Spinal cord (tissue), 9 donors: ENCODE measurements at regions not wholly inside any gene's neighbourhood (a gene's known extent, or its start where the extent isn't known, plus 50 kb on each side); places are given as distances from the start of the nearest gene placed in this dataset.

ENCODE experiments used
- DNase-seq, 6 donors: peaks; one replicate each; pipeline versions ENCODE4 v3.0.0 to v3.0.0-alpha.2; 2013 to 2015; ENCODE audit warnings: low spot score in 6 of 6, low read depth in 4 of 6
- H3K27ac ChIP-seq: one replicate; pipeline ENCODE4 v1.5.1; 2013; ENCODE audit warnings: low read depth, low read length, control low read depth
- H3K27me3 ChIP-seq: one replicate; pipeline ENCODE4 v1.6.1; 2013; ENCODE audit warnings: low read length; ENCODE audit not compliant: control insufficient read depth, insufficient read depth
- H3K36me3 ChIP-seq: one replicate; pipeline ENCODE4 v1.6.1; 2013; ENCODE audit warnings: low read length; ENCODE audit not compliant: control insufficient read depth, insufficient read depth
- H3K4me1 ChIP-seq: one replicate; pipeline ENCODE4 v1.6.1; 2013; ENCODE audit warnings: low read length; ENCODE audit not compliant: control insufficient read depth, insufficient read depth
- H3K4me3 ChIP-seq: one replicate; pipeline ENCODE4 v1.5.1; 2013; ENCODE audit warnings: low read depth, low read length, control low read depth
- H3K9me3 ChIP-seq: one replicate; pipeline ENCODE4 v1.6.1; 2013; ENCODE audit warnings: low read length; ENCODE audit not compliant: control insufficient read depth, insufficient read depth
- WGBS: methylation state at CpG from one replicate; pipeline ENCODE4 v1.1.5; 2013; ENCODE audit warnings: missing lambda C conversion rate; ENCODE audit not compliant: insufficient coverage; 5-methylcytosine and 5-hydroxymethylcytosine counted together
- donor health status: healthy.

DNA sequence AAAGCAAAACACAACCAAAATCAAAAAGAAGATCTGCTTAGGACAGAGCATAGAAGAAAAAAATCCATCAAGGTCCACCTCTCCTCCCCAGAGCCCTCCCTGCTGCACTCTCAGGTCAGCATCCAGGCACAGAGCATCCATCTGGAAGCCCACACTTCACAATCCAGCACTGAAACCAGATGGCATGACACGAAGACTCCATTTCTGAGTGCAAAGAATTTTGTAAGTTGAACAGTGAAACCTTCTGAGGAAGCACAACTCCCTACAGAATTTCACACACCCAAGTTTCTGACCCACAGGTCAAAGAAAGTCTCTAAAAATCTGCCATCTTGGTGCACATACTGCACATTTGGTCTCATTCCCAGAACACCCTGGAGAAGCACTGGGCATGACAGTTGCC, 128.8 kb upstream of the STXBP5 start:
- H3K4me1 ChIP-seq, result no peaks in the 10 kb centered on the region
- WGBS, result 90% methylated on average over 1 of the region's 1 CpG
- DNase-seq, result peak in 1 of 6 donors; percentile 7
- no peaks in the 10 kb centered on the region for H3K36me3 ChIP-seq
- no peak overlapping the region for H3K4me3 ChIP-seq
- H3K9me3 ChIP-seq, result no peaks in the 10 kb centered on the region
- no peak overlapping the region for H3K27ac ChIP-seq
- H3K27me3 ChIP-seq, result no peaks in the 10 kb centered on the region

DNA sequence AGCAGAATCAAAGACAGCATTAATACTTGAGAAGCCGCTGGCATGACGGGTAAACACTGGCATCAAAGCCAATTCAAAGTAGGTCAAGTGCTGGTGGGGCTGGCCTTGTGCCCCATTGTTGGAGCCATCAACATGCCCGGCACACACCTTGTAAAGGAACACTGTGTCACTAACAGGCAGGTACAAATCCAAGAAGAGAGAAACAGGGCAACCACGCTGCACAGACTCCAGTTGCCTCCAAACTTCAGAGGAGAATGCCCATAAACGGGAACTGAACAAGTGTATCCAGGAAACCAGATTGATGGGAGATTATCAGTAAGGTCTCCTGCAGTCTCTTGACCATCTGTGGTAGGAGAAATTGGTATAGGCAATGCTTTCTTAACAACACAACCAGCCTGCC, 127.0 kb upstream of the STXBP5 start:
- Histone ChIP-seq H3K9me3 (no peaks in the 10 kb centered on the region), H3K36me3 (no peaks in the 10 kb centered on the region), H3K4me3 (no peak overlapping the region), H3K27me3 (no peaks in the 10 kb centered on the region), H3K27ac (no peak overlapping the region), H3K4me1 (no peaks in the 10 kb centered on the region)
- 64% methylated on average over 4 of the region's 5 CpGs for WGBS
- DNase-seq, result peak in 1 of 6 donors; percentile 26

DNA sequence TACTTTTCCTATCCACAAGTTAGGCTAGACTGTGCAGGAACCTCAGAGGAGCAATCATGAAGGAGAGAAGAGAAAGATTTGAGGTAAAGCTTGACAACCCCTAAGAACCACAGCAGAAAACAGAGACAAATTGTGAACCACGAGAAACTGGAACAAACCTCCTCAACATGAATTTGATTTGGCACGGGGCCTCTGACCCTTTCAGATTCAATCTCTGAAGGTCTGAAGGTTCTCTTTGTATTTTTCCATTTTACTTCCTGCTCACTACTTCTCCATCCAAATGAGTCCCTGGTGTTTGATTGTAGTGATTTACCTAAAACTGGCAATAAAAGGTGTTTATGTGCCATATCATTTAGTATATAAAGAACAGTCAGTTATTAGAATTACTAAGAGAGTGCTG, 126.1 kb upstream of the STXBP5 start:
- no CpG with 5 or more reads among the region's 2 CpGs for WGBS
- H3K9me3 ChIP-seq, result no peaks in the 10 kb centered on the region
- H3K4me1 ChIP-seq, result no peaks in the 10 kb centered on the region
- H3K27me3 ChIP-seq, result no peaks in the 10 kb centered on the region
- H3K27ac ChIP-seq, result no peak overlapping the region
- no peak overlapping the region for H3K4me3 ChIP-seq
- H3K36me3 ChIP-seq, result no peaks in the 10 kb centered on the region
- DNase-seq, result no peak

DNA sequence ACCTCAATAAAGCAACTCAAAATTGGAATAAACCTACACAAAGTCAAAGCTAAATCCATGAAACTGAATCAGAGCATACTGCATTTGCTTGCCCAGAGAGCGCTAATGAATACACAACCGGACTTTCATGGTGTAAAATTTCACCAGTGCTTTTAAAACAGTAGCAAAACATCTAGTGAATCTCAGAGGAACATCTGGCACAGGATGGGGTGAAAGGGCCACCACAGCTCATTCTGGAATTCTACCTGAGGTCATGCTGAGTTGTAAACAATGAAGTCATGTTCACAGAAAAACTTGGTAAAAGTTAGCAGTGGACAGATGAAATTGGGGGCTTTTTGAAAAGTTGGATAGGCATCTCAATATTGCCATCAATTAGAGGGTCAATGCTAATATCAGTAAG, 125.6 kb upstream of the STXBP5 start:
- Histone ChIP-seq H3K27me3 (no peaks in the 10 kb centered on the region), H3K4me1 (no peaks in the 10 kb centered on the region), H3K9me3 (no peaks in the 10 kb centered on the region), H3K36me3 (no peaks in the 10 kb centered on the region), H3K4me3 (no peak overlapping the region), H3K27ac (no peak overlapping the region)
- 65% methylated on average over 2 of the region's 2 CpGs for WGBS
- no peak for DNase-seq

DNA sequence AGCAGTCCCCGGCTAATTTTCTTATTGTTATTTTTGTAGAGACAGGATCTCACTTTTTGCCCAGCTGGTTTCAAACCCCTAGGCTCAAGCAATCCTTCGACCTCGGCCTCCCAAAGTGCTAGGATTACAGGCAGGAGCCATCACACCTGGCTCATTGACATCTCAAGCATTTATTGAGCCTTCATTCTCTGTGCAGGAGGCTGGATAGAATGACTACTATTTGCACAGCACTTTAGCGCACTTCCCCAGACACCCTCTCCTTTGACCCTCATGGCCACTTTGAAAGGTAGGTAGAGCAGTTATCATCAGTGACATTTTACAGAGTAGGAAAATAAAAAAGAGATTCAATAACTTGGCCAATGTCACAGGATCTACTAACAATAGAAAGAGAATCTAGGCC, 124.0 kb upstream of the STXBP5 start:
- Histone ChIP-seq H3K4me1 (no peaks in the 10 kb centered on the region), H3K36me3 (no peaks in the 10 kb centered on the region), H3K27me3 (no peaks in the 10 kb centered on the region), H3K27ac (no peak overlapping the region), H3K4me3 (no peak overlapping the region), H3K9me3 (no peaks in the 10 kb centered on the region)
- no peak for DNase-seq
- WGBS, result 77% methylated on average over 3 of the region's 4 CpGs

DNA sequence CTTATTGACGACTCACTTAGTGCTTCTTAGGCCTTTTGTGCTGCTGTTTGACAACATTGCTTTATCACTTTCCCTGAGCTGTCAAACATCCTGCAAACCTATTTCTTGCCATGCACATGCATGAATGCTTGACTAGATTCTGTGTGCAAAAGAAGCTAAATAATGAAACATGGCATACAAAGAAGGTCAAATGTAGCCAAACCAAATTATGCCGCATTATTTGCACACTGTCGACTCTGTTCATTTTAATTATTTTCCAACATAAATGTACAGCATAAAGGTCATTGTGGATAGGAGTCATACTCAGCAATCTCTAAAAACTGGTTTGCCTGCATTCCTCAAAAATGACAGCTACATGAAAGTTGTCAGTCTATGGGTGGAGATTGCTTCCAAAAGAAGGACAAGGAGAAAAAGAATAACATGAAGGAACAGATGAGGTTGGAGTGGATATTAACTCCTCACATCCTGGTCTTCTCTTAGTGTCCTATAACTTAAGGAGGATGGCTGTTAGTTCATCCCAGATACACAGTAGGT, 123.1 kb upstream of the STXBP5 start:
- Histone ChIP-seq H3K9me3 (no peaks in the 10 kb centered on the region), H3K4me1 (no peaks in the 10 kb centered on the region), H3K4me3 (no peak overlapping the region), H3K27ac (no peak overlapping the region), H3K27me3 (no peaks in the 10 kb centered on the region), H3K36me3 (no peaks in the 10 kb centered on the region)
- no CpG with 5 or more reads among the region's 3 CpGs for WGBS
- no peak for DNase-seq

DNA sequence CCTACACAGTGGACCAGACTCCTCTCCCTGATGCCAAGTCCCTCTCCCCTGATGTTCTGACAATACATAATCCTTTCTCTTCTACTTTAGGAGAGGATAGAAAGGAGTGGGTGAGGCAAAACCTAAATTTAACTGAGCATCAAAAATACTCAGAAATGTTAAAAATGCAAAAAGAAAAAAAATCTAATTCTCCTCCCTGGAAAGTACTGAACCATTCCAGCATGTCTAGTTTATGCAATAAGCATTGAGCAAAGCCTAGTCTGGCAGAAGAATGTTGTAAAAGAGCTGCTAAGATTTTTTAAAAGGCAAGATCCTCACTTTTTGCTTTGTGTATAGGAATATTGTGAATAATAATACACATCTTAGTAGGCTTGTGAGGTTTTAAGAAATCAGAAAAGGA, 116.6 kb upstream of the STXBP5 start:
- H3K27ac ChIP-seq, result no peak overlapping the region
- no peaks in the 10 kb centered on the region for H3K9me3 ChIP-seq
- H3K4me3 ChIP-seq, result no peak overlapping the region
- H3K27me3 ChIP-seq, result no peaks in the 10 kb centered on the region
- H3K36me3 ChIP-seq, result no peaks in the 10 kb centered on the region
- no peak for DNase-seq
- no peaks in the 10 kb centered on the region for H3K4me1 ChIP-seq

DNA sequence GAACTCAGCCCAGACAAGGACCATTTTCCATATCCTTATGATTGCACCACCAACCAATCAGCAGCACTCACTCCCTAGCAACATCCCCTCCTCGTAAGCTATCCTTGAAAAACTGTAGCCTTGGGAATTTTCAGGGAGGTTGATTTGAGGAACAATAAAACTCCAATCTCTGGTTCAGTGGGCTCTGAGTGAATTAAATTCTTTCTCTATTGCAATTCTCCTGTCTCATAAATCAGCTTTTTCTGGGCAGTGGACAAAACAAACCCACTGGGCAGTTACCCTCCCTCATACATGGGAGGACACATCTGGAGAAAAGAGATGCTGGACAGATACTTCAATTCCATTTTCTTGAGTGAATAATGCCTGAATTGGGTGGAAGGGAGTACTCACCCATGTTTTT, 115.4 kb upstream of the STXBP5 start:
- H3K27ac ChIP-seq, result no peak overlapping the region
- WGBS, result no CpG with 5 or more reads among the region's 1 CpG
- H3K36me3 ChIP-seq, result no peaks in the 10 kb centered on the region
- no peaks in the 10 kb centered on the region for H3K4me1 ChIP-seq
- no peak for DNase-seq
- H3K4me3 ChIP-seq, result no peak overlapping the region
- no peaks in the 10 kb centered on the region for H3K27me3 ChIP-seq
- H3K9me3 ChIP-seq, result no peaks in the 10 kb centered on the region

DNA sequence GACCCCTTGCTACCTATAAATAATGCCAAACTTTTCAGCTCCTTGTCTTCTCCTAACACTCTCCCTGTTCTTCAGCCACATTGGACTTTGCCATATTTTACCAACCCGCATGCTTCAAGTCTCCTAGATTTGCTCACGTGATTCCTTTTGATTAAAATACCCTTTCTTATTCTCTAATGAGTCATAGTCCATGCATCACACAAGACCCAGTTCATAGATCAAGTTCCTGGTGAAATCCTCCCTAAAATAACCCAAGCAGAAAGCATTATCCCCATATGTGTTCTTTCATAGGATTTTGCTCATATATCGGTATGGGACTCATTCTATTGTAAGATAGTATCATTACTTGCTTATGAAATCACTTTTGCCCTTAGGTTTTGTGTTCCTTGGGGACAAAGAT, 108.9 kb upstream of the STXBP5 start:
- Histone ChIP-seq H3K4me3 (no peak overlapping the region), H3K9me3 (no peaks in the 10 kb centered on the region), H3K27me3 (no peaks in the 10 kb centered on the region), H3K36me3 (no peaks in the 10 kb centered on the region), H3K4me1 (no peaks in the 10 kb centered on the region), H3K27ac (no peak overlapping the region)
- no peak for DNase-seq
- WGBS, result 100% methylated on average over 2 of the region's 3 CpGs

DNA sequence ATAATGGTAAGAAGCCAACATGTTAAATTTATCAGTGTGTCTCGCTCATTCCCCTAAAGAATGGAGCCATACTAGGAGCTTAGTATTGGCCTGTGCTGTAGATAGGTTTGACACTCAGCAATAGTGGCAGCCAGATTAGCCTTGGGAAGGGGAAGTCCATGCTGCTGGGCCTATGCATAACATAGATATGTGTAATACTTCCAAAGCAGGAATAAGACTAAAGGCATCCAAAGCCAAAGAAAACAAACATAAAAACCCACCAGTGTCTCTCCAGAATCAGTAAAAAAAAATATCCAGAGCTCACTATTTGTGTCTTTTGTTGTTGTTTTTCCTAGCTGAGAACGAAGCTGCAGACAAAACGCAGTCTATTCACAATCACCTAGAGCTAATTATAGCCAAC, 104.2 kb upstream of the STXBP5 start:
- H3K27ac ChIP-seq, result no peak overlapping the region
- no peak overlapping the region for H3K4me3 ChIP-seq
- no peaks in the 10 kb centered on the region for H3K4me1 ChIP-seq
- no peaks in the 10 kb centered on the region for H3K36me3 ChIP-seq
- DNase-seq, result no peak
- no CpG with 5 or more reads among the region's 3 CpGs for WGBS
- H3K9me3 ChIP-seq, result no peaks in the 10 kb centered on the region
- no peaks in the 10 kb centered on the region for H3K27me3 ChIP-seq
